ENCODE measurements at regions not wholly inside any gene's neighbourhood (a gene's known extent, or its start where the extent isn't known, plus 50 kb on each side); places are given as distances from the start of the nearest gene placed in this dataset.
"Not testable (repeated sequence)": the region's sequence is repeated elsewhere in the genome, so short reads cannot be mapped to it uniquely, and the experiment has no call there.

GRCh38 chr6:137810554-137811120, 56.4 kb upstream of the TNFAIP3 start:
- DNase-seq: no peak

DNA sequence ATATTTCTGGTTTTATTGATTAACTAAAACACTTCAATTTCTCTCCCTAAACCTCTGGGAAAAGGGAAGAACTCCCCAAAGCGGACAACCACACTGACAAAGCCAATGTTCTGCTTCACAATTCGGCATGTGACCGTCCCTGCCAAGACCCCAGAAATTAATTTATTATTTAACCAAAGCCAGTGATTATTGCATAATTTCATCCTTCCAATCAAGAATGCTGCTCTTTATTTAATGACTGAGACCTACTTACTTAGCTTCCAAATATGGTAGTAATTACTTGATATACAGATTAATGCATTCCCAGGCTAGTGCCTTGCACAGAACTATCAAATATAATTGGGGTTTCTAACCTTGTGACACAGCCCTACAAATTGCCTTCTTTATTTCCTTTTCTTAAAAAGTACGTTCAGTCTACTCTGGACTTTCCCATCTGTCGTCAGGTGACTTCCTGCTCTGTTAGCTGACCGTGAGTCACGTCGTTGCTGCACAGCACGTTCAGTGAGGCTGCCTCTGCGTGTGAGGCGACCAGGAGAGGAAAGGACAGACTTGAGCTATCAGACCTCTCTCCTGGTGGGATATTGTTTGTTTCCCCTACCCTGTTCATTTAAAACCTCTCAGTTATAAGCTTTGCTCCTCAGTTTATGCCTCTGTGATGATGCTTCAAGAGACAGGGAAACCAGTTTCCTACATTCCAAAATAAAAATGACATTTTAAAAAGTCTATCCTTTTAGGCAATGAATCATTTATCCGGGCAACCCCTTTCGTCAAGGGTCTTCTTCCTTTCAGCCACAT, 55.7 kb upstream of the TNFAIP3 start:
- DNase-seq: peak; percentile 76 to 81

DNA sequence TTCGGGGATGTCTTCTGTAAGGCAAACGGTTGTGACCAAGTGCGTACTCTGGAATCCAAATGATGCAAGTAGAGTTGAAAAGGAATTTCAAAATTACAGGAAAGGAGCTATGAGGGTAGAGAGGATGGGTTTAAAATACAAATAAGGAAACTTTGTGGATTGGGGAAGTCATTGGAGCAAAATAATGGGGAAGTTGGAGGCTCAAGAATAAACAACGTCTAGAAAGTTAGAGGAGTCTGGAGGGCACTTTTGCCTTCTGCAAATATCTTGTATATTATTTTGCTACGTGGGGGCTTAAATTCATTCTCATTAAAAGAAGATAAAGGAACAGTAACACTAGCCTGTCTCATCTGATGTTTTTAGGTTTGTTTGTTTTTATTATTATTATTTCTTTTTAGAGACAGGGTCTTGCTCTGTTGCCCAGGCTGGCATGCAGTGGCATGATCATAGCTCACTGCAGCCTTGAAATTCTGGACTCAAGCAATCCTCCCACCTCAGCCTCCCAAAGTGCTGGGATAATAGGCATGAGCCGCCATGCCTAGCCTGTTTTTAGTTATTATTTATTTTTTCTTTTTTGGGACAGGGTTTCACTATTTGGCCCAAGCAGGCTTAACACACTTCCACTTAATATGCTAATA, 55.0 kb upstream of the TNFAIP3 start:
- DNase-seq: no peak

GRCh38 chr6:137813308-137813970, 53.6 kb upstream of the TNFAIP3 start:
- DNase-seq: no peak

GRCh38 chr6:137814030-137814429, 53.0 kb upstream of the TNFAIP3 start:
- DNase-seq: not testable (repeated sequence)

GRCh38 chr6:137815692-137816091, 51.4 kb upstream of the TNFAIP3 start:
- no peak for DNase-seq

DNA sequence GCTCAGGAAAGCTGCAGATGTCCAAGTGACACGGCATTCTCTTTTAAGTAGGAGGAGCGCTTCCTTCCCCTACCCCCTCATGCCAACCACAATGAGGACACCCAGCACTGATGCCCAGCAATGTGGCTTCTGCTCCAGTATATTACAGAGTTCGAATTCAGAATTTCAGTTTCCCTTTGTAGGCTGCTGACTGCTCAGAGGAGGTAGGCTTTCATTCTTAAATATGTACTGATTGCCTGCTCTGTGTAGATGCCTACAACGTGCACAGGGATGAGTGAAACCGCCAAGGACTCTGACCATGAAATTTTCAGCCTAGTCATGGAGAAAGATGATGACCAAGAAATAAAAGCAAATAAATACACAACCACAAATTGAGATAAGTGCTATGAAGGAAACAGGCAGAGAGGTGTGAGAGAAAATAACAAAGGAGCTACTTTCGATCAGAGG, 50.9 kb upstream of the TNFAIP3 start:
- no peak for DNase-seq

DNA sequence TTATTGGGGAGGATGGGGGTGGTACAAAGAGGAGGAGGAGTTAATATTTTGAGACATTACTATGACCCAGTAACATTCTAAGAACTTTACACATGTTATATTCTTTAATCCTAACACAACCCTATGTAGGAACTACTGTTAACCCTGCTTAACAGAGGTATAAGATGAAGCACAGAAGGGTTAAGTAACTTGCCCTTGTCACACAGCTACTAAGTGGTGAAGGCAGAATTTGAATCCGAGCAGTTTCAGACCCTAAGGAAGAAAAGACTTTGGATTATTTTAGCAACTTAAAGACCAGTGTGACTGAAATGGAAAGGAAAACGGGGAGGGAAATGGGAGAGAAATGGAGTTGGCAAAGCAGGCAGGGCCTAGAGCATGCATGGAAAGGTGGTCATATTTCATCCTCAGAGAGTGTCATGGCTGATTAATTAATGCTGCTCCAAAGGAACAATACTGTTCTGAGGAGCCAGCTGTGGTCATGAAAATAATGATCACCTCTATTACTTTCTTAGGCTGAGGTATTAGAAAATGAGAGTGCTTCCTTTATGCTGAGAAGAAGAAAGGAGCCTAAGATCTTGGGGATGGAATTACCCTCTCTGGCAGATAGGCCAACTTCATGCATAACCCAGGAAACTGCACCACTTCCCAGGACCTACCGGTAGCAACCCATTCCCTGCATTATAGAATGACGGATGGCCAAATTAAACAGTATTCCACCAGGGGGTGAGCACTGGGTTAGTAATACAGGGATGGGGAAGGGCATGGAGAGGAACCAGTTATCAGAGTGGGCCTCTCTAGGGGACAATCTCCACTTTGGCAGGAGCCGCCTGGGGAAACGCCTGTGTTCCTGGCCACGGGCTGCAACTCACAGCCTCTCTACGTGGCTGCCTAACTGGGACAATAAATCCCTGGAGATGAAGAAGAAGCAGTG, 50.1 kb upstream of the TNFAIP3 start:
- no peak for DNase-seq

Data from activated CD4-positive, alpha-beta T cell treated with anti-CD3 and anti-CD28 coated beads for 4 hours (primary cell).